Prostate gland (tissue), 2 donors: ENCODE measurements at regions not wholly inside any gene's neighbourhood (a gene's known extent, or its start where the extent isn't known, plus 50 kb on each side); places are given as distances from the start of the nearest gene placed in this dataset.

Experiments
- DNase-seq: peaks from one replicate; pipeline ENCODE4 v3.0.0-alpha.2; 2019; ENCODE audit warnings: low spot score
- H3K27ac ChIP-seq, 2 donors: fragments of 200-600 bp; sonication (generic); 2 replicates each; pipeline ENCODE4 v1.5.1; 2017 to 2019
- H3K27me3 ChIP-seq: fragments of 200-600 bp; sonication (generic); replicated peaks from 2 replicates; pipeline ENCODE4 v1.5.1; 2019; ENCODE audit not compliant: insufficient read depth
- H3K36me3 ChIP-seq, 2 donors: fragments of 200-600 bp; sonication (generic); 1 replicate in 1 of 2; 2 replicates in 1 of 2; pipeline versions ENCODE4 v1.5.1 to v1.8.1; 2017 to 2019
- H3K4me1 ChIP-seq: fragments of 200-600 bp; sonication (generic); replicated peaks from 2 replicates; pipeline ENCODE4 v1.5.1; 2019
- H3K4me3 ChIP-seq, 2 donors: fragments of 200-600 bp; sonication (generic); 2 replicates each; pipeline ENCODE4 v1.5.1; 2017 to 2019
- H3K9me3 ChIP-seq: fragments of 200-600 bp; sonication (generic); 2 replicates; pipeline ENCODE4 v1.5.1; 2017
- POLR2A ChIP-seq: fragments of 450-650 bp; IDR thresholded peaks from one replicate; pipeline ENCODE4 v1.6.1; 2016; ENCODE audit warnings: antibody characterized with exemption, mild to moderate bottlenecking
- POLR2AphosphoS5 ChIP-seq: sonication (generic); formaldehyde crosslinking; IDR thresholded peaks from one replicate; pipeline ENCODE4 v1.6.1; 2017; ENCODE audit warnings: antibody characterized with exemption
- WGBS: methylation state at CpG from one replicate; pipeline ENCODE4 v1.1.5; 2018; 5-methylcytosine and 5-hydroxymethylcytosine counted together
- intact Hi-C: fragments of 100-400 bp; cut with DNase I; formaldehyde crosslinking; loops from one replicate; pipeline ENCODE4 v1.14.2; 2022
- TF ChIP-seq, protein P1 (sequence below), 4 experiments: fragments of 200-600 bp in 2 of 4; fragments of 450-650 bp in 2 of 4; sonication (generic) in 2 of 4; IDR thresholded peaks; 1 replicate in 3 of 4; 2 replicates in 1 of 4; pipeline ENCODE4 v1.5.1; 2016 to 2019; ENCODE audit warnings: antibody characterized with exemption in 4 of 4, mild to moderate bottlenecking in 2 of 4, moderate library complexity in 2 of 4

DNA sequence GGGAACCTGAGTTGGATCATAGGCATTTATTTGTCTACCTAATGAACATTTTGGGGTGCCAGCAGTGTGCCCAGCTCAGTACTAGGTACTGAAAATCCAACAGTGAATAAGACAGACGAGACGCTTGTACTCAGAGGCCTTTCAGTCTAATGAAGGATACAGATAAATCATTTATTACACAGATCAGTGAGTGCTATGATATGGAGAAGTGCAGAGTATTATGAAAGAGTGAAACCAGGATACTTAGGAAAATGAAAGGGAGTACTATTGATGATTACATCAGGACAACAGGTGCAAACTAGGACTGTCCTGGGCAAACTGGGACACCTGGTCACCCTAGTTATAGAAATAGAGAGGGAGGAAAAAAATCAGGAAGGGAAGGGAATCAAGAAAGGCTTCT is 207.5 kb upstream of the NCAM1 start:
- H3K4me3 ChIP-seq = no peak overlapping the region
- H3K9me3 ChIP-seq = no peaks in the 10 kb centered on the region
- H3K36me3 ChIP-seq = no peaks in the 10 kb centered on the region
- WGBS = 96% methylated on average over 2 of the region's 2 CpGs
- intact Hi-C loops = no loop called here
- H3K27ac ChIP-seq = no peak overlapping the region
- no peak for DNase-seq
- H3K27me3 ChIP-seq = no peaks in the 10 kb centered on the region
- no peaks in the 10 kb centered on the region for H3K4me1 ChIP-seq
- TF ChIP-seq POLR2AphosphoS5 = no peak
- TF ChIP-seq, protein P1, sequence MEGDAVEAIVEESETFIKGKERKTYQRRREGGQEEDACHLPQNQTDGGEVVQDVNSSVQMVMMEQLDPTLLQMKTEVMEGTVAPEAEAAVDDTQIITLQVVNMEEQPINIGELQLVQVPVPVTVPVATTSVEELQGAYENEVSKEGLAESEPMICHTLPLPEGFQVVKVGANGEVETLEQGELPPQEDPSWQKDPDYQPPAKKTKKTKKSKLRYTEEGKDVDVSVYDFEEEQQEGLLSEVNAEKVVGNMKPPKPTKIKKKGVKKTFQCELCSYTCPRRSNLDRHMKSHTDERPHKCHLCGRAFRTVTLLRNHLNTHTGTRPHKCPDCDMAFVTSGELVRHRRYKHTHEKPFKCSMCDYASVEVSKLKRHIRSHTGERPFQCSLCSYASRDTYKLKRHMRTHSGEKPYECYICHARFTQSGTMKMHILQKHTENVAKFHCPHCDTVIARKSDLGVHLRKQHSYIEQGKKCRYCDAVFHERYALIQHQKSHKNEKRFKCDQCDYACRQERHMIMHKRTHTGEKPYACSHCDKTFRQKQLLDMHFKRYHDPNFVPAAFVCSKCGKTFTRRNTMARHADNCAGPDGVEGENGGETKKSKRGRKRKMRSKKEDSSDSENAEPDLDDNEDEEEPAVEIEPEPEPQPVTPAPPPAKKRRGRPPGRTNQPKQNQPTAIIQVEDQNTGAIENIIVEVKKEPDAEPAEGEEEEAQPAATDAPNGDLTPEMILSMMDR (IDR thresholded peaks at IDR 0.05) = no peak
- no peak for TF ChIP-seq POLR2A

DNA sequence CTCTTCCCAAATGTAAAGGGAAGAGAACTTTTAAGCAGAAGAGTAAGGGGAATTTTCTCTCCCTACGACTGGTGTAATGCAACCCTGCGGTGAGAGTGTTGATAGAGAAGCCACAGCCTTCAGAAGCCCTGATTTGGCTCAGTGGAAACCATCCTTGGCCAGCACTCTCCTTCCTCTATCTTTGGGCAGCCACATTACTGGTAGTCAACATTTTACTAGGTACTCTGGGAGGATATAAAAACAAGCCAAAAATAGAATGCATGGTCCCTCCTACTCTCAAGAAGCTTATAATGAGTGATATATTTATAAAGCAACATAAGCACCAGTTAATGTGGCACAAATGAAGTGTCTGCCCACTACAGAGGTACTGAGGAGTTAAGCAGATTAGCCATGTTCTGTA is 201.8 kb upstream of the NCAM1 start:
- no peaks in the 10 kb centered on the region for H3K4me1 ChIP-seq
- TF ChIP-seq, protein P1 (IDR thresholded peaks at IDR 0.05) = no peak
- TF ChIP-seq POLR2A = no peak
- H3K9me3 ChIP-seq = no peaks in the 10 kb centered on the region
- intact Hi-C loops = loop anchor here (5.0 kb wide), 1 partner anchor 33 kb away; no protein-coding TSS in a partner anchor
- H3K4me3 ChIP-seq = no peak overlapping the region
- H3K27ac ChIP-seq = no peak overlapping the region
- H3K36me3 ChIP-seq = no peaks in the 10 kb centered on the region
- no peaks in the 10 kb centered on the region for H3K27me3 ChIP-seq
- DNase-seq = no peak
- WGBS = 65% methylated on average over 2 of the region's 2 CpGs

DNA sequence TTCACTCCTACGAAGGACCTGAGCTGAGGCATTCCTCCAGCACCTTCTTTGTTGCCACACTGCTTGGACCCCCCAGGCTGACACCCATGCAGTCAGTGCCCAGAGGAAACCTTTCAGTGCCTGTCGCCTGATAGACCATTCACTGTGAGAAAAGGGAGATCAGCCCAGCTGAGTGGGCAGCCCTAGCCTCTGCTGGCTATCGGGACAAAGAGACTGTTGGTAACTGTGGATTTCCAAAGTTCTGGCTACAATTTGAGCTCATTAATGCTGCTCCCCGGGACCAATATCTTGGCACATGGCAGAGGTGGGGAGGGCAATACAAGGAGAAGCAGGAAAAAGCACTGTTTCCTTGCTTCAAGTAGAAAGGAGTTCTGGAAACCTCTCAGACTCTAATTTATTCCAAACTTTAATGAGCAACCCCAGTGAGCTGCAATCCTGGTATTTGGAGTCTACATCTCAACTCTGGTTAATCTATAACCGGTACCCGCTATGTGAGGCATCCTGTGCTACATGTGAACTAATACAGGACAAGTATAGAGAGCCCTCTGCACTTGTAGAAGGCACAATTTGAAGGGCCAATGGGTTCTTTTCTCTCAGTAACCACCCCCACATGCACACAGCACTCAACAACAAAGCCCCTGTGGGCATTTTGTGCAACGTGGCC is 200.7 kb upstream of the NCAM1 start:
- no peak for TF ChIP-seq POLR2AphosphoS5
- TF ChIP-seq POLR2A = no peak
- TF ChIP-seq, protein P1 (IDR thresholded peaks at IDR 0.05) = no peak
- 78% methylated on average over 7 of the region's 7 CpGs for WGBS

DNA sequence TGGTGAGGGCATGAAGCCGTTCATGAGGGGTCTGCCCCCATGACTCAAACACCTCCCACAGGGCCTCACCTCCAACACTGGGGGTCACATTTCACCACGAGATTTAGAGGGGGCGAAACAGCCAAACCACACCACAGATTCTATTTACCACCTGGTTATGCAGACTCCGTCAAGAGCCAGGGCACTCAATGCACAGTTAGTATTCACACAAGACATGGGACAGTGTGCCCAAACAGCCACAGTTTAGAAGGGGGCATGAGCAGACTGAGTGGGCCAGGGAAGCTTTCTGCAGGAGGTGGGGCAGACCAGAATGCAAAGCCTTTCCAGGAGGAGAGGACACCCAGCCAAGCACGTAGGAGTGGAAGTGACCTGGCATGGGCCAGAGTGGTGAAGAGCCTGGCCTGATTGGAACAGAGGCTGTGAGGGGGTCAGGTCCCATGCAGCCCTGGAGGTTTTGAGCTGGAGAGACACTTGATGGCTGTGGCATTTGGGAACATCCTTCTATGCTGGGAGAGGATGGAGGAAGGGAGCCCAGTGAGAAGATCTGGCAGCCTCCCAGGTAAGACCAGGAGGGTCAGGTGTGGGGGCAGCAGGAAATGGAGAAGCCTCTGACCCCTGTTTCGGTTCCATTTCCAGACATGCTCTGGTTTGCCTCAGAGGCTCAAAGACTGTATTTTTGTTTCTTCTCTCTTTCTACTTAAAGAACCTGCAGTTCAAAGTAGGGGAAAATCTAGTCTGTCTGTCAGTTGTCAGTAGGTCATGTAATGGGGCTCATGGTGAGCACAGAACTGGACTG is 199.1 kb upstream of the NCAM1 start:
- intact Hi-C loops = no loop called here

More for the DNA sequence above, 200.7 kb upstream of the NCAM1 start:
- intact Hi-C loops = no loop called here
- DNase-seq = no peak
- no peaks in the 10 kb centered on the region for H3K27me3 ChIP-seq
- H3K27ac ChIP-seq = no peak overlapping the region
- H3K36me3 ChIP-seq = no peaks in the 10 kb centered on the region
- H3K4me1 ChIP-seq = no peaks in the 10 kb centered on the region
- H3K4me3 ChIP-seq = no peak overlapping the region
- no peaks in the 10 kb centered on the region for H3K9me3 ChIP-seq

More for the DNA sequence above, 199.1 kb upstream of the NCAM1 start:
- Histone ChIP-seq H3K4me3 (no peak overlapping the region), H3K4me1 (no peaks in the 10 kb centered on the region), H3K36me3 (no peaks in the 10 kb centered on the region), H3K27me3 (no peaks in the 10 kb centered on the region), H3K9me3 (no peaks in the 10 kb centered on the region), H3K27ac (no peak overlapping the region)
- DNase-seq = no peak
- TF ChIP-seq, protein P1 (IDR thresholded peaks at IDR 0.05) = no peak
- TF ChIP-seq POLR2AphosphoS5 (no peak), POLR2A (no peak)
- 60% methylated on average over 6 of the region's 6 CpGs for WGBS
